Skeletal muscle tissue (tissue), 3 donors: ENCODE measurements at regions not wholly inside any gene's neighbourhood (a gene's known extent, or its start where the extent isn't known, plus 50 kb on each side); places are given as distances from the start of the nearest gene placed in this dataset.

Experiments
- H3K27ac ChIP-seq: one replicate; pipeline ENCODE4 v1.7.0; 2013; ENCODE audit warnings: mild to moderate bottlenecking, low read depth, low read length, inconsistent platforms
- H3K27me3 ChIP-seq, 3 donors: one replicate each; pipeline ENCODE4 v1.7.0; 2013; ENCODE audit warnings: low read length in 3 of 3; ENCODE audit not compliant: control insufficient read depth in 3 of 3, insufficient read depth in 3 of 3
- H3K36me3 ChIP-seq, 3 donors: one replicate each; pipeline ENCODE4 v1.7.0; 2013; ENCODE audit warnings: low read length in 3 of 3; ENCODE audit not compliant: control insufficient read depth in 3 of 3, insufficient read depth in 3 of 3
- H3K4me1 ChIP-seq, 3 donors: one replicate each; pipeline ENCODE4 v1.7.0; 2013; ENCODE audit warnings: low read length in 3 of 3, mild to moderate bottlenecking in 3 of 3; ENCODE audit not compliant: control insufficient read depth in 3 of 3, insufficient read depth in 3 of 3
- H3K4me3 ChIP-seq, 3 donors: one replicate each; pipeline ENCODE4 v1.7.0; 2013; ENCODE audit warnings: low read length in 3 of 3
- H3K9ac ChIP-seq, 3 donors: one replicate each; pipeline ENCODE4 v1.7.0; 2013; ENCODE audit warnings: low read length in 3 of 3, mild to moderate bottlenecking in 3 of 3, moderate library complexity in 2 of 3, low read depth in 1 of 3
- H3K9me3 ChIP-seq, 3 donors: one replicate each; pipeline ENCODE4 v1.7.0; 2013; ENCODE audit warnings: low read length in 3 of 3; ENCODE audit not compliant: control insufficient read depth in 3 of 3
- donor health status: Osteomylitis.

DNA sequence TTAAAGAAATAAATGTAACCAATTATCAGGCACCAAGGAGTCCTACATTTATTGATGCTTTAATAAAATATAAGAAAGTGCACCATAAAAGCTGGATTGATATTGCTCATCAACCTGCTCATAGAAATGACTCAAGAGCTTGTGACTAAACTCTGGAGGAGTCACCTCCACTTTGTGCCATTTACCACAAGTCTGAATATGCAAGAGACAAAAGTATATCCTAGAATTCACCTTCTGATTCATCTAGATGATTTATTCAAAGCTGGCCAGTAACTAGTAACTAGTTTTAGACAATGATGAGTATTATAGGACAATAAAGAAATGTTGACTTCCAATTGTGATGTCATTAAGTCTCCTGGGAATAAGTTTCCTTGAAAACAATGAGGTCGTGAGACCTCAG, 146.0 kb upstream of the SOX11 start:
- Histone ChIP-seq H3K36me3 (no peaks in the 10 kb centered on the region), H3K9ac (no peak overlapping the region), H3K27ac (no peak overlapping the region), H3K4me1 (no peaks in the 10 kb centered on the region), H3K9me3 (peaks cover 5 to 6% (median 5%) of the 10 kb centered on the region in 3 donors), H3K27me3 (no peaks in the 10 kb centered on the region), H3K4me3 (no peak overlapping the region)

DNA sequence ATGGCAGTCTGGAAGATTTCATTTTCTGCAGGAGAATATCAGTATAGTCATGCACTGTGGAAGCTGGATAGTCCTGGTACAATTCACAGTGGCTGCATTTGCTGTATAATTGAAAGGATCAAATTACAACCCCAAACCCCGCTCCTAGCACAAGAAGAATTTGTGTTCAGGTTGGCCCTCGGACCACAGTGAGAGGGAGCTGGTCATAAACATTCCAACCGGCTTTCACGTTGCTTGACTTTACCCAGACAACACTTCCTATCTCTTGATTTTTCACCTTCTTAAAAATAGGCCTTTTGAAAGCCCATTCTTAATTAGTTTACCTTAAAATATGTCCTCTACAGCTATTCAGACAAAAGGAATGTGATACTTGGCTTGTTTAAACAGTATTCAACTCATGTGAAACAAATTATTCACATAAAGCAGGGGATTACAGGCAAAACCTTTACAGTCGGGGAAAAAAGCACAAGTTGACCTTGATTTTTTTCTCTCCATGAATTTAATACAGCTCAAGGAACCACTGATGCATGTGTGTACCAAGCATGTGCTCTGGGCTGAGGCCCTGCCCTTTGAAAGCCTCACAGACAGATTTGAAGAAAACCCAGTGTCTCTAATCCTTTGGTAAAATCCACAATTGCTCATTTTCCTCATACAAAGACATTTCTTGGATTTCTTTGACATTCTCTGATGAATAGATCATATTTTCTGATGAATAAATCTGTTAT, 143.0 kb upstream of the SOX11 start:
- Histone ChIP-seq H3K9me3 (peaks cover 2 to 4% (median 3%) of the 10 kb centered on the region in 3 donors), H3K4me1 (no peaks in the 10 kb centered on the region), H3K27ac (no peak overlapping the region)

DNA sequence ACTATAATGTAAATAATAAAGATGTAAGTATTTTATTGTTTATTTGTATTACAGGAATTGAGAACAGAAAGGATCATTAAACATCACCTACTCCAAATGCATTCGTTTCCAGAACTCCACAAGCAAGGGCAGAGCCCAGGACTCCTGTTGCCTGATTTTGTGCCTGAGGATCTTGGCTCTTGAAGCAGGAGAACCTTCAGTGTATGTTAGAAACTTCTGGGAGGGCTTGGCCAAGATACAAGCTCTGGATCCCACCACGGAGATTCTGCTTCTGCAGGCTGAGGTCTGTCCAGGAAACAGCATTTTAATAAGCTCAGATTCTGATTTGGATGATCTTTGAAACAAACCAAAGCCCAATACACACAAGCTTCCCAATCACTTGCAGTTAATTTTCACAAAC, 142.4 kb upstream of the SOX11 start:
- Histone ChIP-seq H3K4me1 (no peaks in the 10 kb centered on the region), H3K9ac (no peak overlapping the region), H3K9me3 (no peaks in the 10 kb centered on the region)

More for the DNA sequence above, 143.0 kb upstream of the SOX11 start:
- Histone ChIP-seq H3K9ac (no peak overlapping the region), H3K27me3 (peaks cover 0 to 2% (median 0%) of the 10 kb centered on the region in 3 donors), H3K36me3 (no peaks in the 10 kb centered on the region), H3K4me3 (no peak overlapping the region)

DNA sequence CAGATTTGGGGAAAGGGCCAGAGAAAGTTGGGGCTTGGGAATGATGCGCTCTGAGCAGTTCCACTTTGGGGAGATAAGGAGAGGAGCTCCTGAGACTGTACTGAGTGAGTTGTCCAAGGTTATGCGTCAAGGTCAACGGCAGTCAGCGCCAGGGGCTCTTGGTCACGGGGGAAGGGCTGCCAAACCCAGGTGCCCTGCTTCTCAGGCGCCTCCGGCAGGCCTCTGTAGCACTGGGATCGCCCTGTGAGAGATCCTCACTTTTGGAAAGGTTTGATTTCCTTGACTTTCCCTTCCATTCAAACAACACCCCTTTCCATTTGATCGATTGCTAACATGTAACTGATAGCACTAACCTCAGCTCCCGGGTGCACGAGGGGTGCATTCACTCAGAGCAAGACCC, 136.5 kb upstream of the SOX11 start:
- Histone ChIP-seq H3K36me3 (no peaks in the 10 kb centered on the region), H3K9ac (no peak overlapping the region), H3K4me1 (no peaks in the 10 kb centered on the region), H3K4me3 (no peak overlapping the region), H3K27me3 (peaks cover 0 to 2% (median 0%) of the 10 kb centered on the region in 3 donors), H3K27ac (no peak overlapping the region), H3K9me3 (no peaks in the 10 kb centered on the region)

More for the DNA sequence above, 142.4 kb upstream of the SOX11 start:
- no peak overlapping the region for H3K4me3 ChIP-seq
- H3K27ac ChIP-seq, result no peak overlapping the region
- H3K27me3 ChIP-seq, result peaks cover 0 to 2% (median 0%) of the 10 kb centered on the region in 3 donors
- H3K36me3 ChIP-seq, result no peaks in the 10 kb centered on the region

DNA sequence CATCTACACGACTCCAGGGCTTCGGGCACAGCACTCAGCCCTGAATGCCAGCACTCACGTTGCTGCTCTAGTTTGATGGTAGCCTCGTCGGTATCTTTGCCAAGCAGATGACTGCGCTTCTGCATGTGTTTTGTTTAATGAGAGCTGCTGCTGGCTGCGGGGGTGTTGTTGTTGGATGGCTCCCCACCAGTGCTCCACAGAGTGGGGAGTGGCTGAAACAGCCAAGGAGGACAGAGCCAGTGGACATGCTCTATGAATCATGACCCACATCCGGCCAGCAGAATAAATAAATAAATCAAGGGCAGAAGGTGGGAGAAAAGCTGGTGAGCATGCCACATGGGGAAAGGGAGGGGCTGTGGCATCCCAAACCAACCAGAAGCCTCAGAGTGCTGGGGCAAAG, 131.2 kb upstream of the SOX11 start:
- Histone ChIP-seq H3K9me3 (no peaks in the 10 kb centered on the region), H3K4me1 (peaks cover 0 to 5% (median 4%) of the 10 kb centered on the region in 3 donors), H3K36me3 (no peaks in the 10 kb centered on the region), H3K9ac (no peak overlapping the region), H3K4me3 (no peak overlapping the region), H3K27ac (no peak overlapping the region), H3K27me3 (peaks cover 4 to 8% (median 5%) of the 10 kb centered on the region in 3 donors)

DNA sequence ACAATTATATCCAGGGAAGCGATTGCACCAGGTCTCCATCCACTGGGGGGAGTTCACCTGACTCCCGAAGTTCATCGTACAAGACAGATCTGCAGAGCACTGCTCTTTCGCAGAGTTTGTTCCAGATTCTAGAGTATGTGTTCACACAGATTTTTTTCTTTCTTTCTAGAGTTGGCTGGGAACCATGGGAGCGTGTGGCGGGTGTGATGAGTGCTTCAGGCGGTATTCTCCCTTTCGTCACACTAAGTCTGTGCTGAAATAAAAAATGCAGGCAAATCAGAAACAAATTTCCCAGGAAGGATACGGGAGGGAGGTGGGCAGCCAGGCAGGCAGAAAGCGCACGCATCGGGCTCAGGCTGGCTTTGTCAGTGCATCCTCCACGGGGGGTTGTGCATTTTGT, 129.8 kb upstream of the SOX11 start:
- Histone ChIP-seq H3K27ac (no peak overlapping the region), H3K9ac (peak overlapping the region in 1 of 3 donors; percentile 25), H3K27me3 (peaks cover 4 to 8% (median 5%) of the 10 kb centered on the region in 3 donors), H3K4me3 (no peak overlapping the region), H3K9me3 (no peaks in the 10 kb centered on the region), H3K4me1 (peaks cover 0 to 5% (median 4%) of the 10 kb centered on the region in 3 donors), H3K36me3 (no peaks in the 10 kb centered on the region)

DNA sequence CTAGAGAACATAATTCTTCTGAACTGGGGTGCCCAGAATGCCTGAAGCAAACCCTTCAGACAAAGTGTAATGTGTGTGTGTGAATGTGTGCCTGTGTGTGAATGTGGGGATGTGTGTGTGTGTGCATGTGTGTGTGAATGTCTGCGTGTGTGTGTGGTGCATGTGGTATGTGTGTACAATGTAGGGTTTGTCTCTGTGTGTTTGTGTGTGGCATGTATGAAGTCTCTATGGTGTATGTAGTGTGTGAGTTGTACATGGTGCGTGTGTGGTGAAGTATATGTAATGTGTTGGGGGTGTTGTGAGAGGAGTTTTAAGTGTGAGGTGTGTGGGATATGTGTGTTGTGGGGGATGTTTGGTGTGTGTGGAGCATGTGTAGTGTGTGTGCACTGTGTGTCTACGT, 129.3 kb upstream of the SOX11 start:
- H3K36me3 ChIP-seq, result no peaks in the 10 kb centered on the region
- H3K27ac ChIP-seq, result no peak overlapping the region
- H3K9ac ChIP-seq, result peak overlapping the region in 1 of 3 donors; percentile 25
- peaks cover 4 to 8% (median 5%) of the 10 kb centered on the region in 3 donors for H3K27me3 ChIP-seq
- H3K9me3 ChIP-seq, result no peaks in the 10 kb centered on the region
- peaks cover 0 to 5% (median 4%) of the 10 kb centered on the region in 3 donors for H3K4me1 ChIP-seq
- no peak overlapping the region for H3K4me3 ChIP-seq

DNA sequence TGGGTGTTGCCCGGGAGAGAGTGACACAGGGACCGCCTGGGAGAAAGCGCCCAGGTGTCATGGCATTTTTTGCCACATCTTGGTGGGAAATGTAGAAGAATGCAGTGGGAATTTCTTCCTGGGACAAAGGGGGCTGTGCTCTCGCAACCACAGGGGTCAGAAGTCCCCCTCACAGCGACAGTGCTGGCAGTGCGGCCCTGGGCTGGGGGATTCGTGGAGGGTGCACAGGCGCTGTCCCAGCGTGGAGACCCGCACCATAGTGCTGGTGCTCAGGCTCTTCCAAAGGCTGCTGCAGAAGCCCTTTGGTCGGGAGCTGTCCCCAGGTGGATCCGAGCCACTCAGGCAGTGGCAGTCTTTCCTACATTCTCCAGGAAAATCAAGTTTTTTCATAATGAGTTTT, 128.8 kb upstream of the SOX11 start:
- H3K9ac ChIP-seq, result no peak overlapping the region
- peaks cover 0 to 5% (median 4%) of the 10 kb centered on the region in 3 donors for H3K4me1 ChIP-seq
- no peak overlapping the region for H3K27ac ChIP-seq
- no peaks in the 10 kb centered on the region for H3K9me3 ChIP-seq
- H3K4me3 ChIP-seq, result no peak overlapping the region
- H3K27me3 ChIP-seq, result peaks cover 4 to 8% (median 5%) of the 10 kb centered on the region in 3 donors
- H3K36me3 ChIP-seq, result no peaks in the 10 kb centered on the region

DNA sequence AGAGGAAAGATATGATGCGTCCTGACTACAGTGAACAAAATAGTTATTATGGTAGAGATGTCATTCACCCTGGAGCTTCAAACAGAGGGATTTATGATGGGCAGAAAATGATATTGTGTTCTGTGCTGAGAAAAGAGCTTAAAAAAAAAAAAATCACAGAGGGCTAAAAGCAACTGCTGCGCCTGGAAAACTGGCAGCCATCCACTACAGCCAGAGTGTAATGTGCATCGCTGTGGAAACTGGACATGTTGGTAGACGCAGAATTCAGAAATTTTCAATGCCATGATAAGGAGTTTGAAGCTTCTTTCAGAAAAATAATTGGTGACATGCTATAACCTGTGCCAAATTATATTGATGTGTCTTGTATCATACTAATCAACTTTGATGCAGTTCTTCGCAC, 122.9 kb upstream of the SOX11 start:
- Histone ChIP-seq H3K4me3 (no peak overlapping the region), H3K4me1 (no peaks in the 10 kb centered on the region), H3K27me3 (peaks cover 0 to 2% (median 0%) of the 10 kb centered on the region in 3 donors), H3K9ac (no peak overlapping the region), H3K9me3 (no peaks in the 10 kb centered on the region), H3K27ac (no peak overlapping the region), H3K36me3 (no peaks in the 10 kb centered on the region)

DNA sequence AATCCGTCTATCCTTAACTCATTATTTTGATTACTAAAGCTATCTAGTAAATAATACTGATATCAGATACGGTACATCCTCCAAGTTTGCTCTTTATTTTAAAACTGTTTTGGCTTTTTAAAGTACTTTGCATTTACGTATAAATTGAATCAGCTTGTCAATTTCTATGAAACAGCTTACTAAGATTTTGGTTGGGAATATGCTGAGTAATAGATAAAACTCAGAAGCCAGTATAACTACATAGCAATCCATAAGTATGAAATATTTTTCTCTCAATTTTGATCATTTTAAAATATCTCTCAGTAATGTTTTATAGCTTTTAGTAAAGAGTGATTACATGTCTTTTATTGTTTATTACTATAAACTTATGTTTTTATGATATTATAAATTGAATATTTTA, 116.2 kb upstream of the SOX11 start:
- Histone ChIP-seq H3K27me3 (no peaks in the 10 kb centered on the region), H3K27ac (no peak overlapping the region), H3K4me1 (no peaks in the 10 kb centered on the region), H3K36me3 (no peaks in the 10 kb centered on the region), H3K9ac (no peak overlapping the region), H3K4me3 (no peak overlapping the region), H3K9me3 (no peaks in the 10 kb centered on the region)
